ENCODE measurements at regions not wholly inside any gene's neighbourhood (a gene's known extent, or its start where the extent isn't known, plus 50 kb on each side); places are given as distances from the start of the nearest gene placed in this dataset.

DNA sequence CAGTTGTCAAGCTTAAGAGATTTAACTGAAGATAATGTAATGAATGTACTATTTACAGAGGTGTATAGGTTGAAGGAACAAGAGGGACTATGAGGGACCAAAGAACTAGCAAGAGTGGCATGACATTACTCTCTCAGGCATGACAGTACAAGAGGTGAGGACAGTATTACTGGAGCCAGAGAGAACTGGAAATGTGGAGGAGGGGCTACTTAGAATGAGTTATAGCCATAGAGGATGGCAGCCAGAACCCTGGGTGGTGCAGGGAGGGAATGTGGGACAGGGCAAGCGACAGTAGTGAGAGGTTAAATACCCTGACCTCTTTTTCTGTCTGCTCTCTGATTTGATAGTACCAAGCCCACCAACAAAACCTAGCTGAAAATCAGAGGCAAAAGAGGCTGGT, 122.6 kb upstream of the UGP2 start:
- TF ChIP-seq, protein P1, sequence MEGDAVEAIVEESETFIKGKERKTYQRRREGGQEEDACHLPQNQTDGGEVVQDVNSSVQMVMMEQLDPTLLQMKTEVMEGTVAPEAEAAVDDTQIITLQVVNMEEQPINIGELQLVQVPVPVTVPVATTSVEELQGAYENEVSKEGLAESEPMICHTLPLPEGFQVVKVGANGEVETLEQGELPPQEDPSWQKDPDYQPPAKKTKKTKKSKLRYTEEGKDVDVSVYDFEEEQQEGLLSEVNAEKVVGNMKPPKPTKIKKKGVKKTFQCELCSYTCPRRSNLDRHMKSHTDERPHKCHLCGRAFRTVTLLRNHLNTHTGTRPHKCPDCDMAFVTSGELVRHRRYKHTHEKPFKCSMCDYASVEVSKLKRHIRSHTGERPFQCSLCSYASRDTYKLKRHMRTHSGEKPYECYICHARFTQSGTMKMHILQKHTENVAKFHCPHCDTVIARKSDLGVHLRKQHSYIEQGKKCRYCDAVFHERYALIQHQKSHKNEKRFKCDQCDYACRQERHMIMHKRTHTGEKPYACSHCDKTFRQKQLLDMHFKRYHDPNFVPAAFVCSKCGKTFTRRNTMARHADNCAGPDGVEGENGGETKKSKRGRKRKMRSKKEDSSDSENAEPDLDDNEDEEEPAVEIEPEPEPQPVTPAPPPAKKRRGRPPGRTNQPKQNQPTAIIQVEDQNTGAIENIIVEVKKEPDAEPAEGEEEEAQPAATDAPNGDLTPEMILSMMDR (IDR thresholded peaks at IDR 0.05; ENCODE audit: borderline replicate concordance, extremely low read depth, low read length, poor library complexity, severe bottlenecking): no peak
- TF ChIP-seq EZH2 (IDR thresholded peaks at IDR 0.05; ENCODE audit: borderline replicate concordance, low read depth, low read length, severe bottlenecking): no peak
